Esophagus muscularis mucosa (tissue), 4 donors: ENCODE measurements at regions not wholly inside any gene's neighbourhood (a gene's known extent, or its start where the extent isn't known, plus 50 kb on each side); places are given as distances from the start of the nearest gene placed in this dataset.

ENCODE experiments used
- EP300 ChIP-seq: sonication (generic); formaldehyde crosslinking; IDR thresholded peaks from one replicate; pipeline ENCODE4 v1.6.1; 2017; ENCODE audit warnings: antibody characterized with exemption
- POLR2A ChIP-seq: fragments of 450-650 bp; IDR thresholded peaks from one replicate; pipeline ENCODE4 v1.6.1; 2017; ENCODE audit warnings: antibody characterized with exemption, moderate library complexity, mild to moderate bottlenecking, low read depth
- POLR2AphosphoS5 ChIP-seq, 2 donors: sonication (generic); formaldehyde crosslinking; IDR thresholded peaks; one replicate each; pipeline ENCODE4 v1.6.1; 2017; ENCODE audit warnings: antibody characterized with exemption in 2 of 2
- TF ChIP-seq, protein P1 (sequence below), 3 experiments: fragments of 200-600 bp in 2 of 3; fragments of 450-650 bp in 1 of 3; sonication (generic) in 2 of 3; IDR thresholded peaks; one replicate each; pipeline ENCODE4 v1.5.1; 2017 to 2019; ENCODE audit warnings: antibody characterized with exemption in 3 of 3, mild to moderate bottlenecking in 2 of 3, moderate library complexity in 1 of 3

GRCh38 chr11:92810423-92811064 lies 158.9 kb upstream of the MTNR1B start:
- TF ChIP-seq EP300 (no peak), POLR2A (no peak), POLR2AphosphoS5 (IDR thresholded peaks at IDR 0.05) (no peak)
- TF ChIP-seq, protein P1, sequence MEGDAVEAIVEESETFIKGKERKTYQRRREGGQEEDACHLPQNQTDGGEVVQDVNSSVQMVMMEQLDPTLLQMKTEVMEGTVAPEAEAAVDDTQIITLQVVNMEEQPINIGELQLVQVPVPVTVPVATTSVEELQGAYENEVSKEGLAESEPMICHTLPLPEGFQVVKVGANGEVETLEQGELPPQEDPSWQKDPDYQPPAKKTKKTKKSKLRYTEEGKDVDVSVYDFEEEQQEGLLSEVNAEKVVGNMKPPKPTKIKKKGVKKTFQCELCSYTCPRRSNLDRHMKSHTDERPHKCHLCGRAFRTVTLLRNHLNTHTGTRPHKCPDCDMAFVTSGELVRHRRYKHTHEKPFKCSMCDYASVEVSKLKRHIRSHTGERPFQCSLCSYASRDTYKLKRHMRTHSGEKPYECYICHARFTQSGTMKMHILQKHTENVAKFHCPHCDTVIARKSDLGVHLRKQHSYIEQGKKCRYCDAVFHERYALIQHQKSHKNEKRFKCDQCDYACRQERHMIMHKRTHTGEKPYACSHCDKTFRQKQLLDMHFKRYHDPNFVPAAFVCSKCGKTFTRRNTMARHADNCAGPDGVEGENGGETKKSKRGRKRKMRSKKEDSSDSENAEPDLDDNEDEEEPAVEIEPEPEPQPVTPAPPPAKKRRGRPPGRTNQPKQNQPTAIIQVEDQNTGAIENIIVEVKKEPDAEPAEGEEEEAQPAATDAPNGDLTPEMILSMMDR (IDR thresholded peaks at IDR 0.05), result no peak
